Superior temporal gyrus (tissue), 1 donor: ENCODE measurements at regions not wholly inside any gene's neighbourhood (a gene's known extent, or its start where the extent isn't known, plus 50 kb on each side); places are given as distances from the start of the nearest gene placed in this dataset.

Experiments
- DNase-seq: peaks from one replicate; pipeline ENCODE4 v3.0.0-alpha.2; 2016; ENCODE audit errors: extremely low spot score

DNA sequence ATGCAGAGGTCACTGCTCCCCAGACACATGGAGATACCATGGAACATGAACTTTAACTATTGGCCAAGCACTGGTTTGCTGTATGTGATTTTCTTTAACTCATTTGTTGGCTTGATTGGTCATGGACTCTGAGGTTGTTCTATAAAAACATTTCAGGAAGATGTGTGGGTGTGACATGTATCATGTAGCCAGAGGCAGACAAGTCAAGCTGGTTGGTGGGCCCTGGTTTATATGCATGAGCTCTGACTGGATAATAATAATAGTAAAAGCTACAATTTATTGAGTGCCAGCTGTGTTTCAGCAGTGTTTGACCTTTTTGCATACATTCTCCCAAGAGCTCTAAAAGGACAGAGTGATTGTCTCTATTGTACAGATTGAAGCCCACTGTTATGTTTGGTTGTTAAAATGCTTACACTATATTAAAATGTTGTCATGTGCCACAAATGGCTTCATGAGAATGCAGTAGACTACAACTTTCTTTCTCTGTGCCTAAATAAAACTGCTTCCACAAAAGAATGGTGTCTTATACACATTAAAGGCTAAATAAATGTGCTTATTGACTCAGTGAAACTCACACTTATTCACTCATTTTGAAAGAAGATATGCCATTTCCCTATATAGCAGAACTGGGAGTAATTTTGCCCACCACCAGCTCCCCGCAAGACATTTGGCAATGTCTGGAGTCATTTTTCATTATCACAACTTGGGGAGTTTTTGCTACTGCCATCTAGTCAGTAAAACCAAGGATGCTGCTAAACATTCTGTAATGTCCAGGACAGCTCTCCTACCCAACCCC lies 243.6 kb upstream of the NFE2L3 start:
- no peak for DNase-seq

DNA sequence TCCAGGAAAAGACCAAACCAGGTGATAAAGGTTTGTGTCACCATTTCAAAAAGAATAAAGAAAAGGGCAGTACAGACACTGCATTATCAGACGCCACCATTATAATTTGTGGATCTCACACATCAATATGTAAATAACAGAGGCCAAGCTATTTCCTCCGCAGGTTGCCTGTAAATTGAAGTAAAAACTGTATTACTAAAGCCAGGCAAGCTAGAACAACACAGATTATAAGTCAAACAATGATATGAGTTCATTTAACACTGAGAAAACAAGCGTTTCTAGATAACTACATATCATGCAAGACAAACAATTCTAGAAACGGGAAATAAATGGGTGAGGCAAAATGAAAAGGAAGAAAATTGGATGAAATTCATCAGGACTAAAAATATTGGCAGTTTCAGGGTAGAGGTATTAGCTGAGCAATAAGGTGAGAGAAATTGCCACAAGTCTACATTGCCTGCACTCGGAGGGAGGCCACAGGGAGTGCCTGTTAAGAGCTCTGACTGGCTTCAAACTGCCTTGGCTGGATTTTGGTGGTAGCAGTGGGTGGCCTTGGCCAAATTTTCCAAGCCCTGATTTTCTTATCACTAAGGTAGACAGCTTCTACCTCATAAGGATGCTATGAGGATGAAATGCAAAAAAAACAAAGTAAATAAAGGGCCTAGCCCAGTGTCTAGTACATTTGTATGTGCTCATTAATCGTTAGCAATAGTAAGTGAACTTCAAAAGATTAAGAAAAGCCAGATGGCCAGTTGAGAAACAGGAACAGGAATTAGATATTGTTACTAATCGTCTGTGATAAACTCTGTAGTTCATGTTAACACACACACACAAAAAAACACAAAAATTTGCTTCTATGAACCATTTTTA lies 240.0 kb upstream of the NFE2L3 start:
- DNase-seq = no peak

DNA sequence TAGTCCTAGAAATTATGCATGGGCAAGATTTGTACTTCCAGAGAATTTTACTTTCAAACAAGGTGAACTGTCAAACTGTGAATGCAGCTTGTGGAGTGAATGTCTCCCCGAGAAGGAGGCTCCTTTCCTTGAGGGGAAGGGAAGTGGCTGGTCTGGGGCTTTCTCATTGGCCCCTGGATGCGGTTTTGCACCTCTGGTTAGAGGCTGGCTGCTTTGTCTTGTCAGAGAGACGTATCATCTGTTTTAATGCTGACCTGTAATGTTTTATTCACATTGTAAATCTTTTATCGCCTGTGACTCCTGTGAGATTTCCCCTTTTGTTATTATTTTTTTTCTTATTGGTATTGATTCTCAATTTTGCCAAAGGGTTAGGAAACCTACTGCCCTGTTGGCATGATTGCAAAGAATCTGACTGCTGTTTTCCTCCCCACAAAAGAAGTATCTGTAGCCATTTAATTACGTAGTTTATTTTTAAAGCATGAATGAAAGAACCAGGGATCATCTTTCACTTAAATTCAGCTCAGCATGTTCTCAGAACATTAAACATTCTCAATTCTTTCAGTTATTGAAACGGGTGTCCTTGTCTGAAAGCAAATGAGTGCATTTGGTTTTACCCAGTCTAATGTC lies 238.3 kb upstream of the NFE2L3 start:
- DNase-seq = no peak

DNA sequence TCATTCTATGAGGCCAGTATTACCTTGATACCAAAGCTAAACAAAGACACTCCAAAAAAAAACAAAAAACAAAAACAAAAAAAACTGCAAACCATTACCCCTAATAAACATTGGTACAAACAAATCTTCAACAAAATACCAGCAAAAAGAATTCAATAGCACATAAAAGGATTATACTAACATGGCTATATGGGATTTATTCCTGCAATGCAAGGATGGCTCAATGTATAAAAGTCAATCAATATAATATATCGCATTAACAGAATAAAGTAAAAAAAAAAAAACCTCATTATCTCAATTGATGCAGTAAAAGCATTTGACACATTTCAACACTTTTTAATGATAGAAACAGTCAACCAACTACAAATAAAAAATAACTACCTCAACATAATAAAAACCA lies 233.3 kb upstream of the NFE2L3 start:
- no peak for DNase-seq

DNA sequence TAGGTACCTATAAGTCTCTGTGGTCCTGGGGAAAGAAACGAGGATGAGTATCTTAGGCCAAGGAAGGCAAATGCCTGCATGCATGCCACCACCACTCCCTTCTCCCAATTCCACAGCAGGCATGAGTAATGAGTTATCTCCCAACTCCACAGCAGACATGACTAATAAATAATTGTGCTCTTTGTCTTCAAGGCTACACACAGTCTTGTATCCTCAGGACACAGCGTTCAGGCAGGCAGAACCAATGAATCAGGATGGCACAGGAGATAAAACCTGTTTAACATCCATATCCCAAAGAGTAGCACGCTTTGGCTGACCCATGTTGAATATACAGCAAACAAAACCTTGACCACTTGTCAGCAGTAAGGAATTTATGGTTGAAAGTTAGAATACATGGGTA lies 229.7 kb upstream of the NFE2L3 start:
- no peak for DNase-seq

DNA sequence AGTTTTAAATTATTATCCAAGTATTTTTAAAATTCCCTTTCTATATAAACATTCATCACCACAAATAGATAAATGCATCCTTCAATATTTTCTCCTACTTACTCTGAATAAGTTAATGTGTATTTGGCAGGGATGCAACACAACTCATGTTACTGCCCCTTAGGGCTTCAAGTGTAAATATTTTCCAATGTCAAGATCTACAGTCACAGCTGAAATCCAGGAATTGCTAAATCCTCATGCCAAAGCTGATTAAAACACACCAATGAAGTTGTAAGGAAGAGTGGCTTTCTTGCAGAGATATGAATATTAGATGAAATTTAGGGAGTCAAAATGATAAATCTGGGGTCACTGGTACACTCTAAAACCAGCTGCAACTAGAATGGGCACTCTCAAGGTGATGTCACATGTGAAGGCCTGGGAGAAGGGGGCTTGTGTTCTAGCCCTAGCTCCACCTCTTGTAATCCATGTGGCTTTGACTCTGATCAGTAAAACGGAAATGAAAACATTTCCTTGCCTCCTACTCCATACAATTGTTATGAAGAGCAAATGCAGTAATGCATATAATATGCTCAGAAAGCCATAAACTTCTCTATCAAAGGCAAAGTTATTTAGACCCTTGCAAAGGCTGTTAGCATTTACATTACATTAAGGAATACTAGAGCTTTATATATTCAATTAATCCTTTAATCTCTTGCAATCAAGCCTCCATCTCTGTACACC lies 228.1 kb upstream of the NFE2L3 start:
- DNase-seq = no peak

DNA sequence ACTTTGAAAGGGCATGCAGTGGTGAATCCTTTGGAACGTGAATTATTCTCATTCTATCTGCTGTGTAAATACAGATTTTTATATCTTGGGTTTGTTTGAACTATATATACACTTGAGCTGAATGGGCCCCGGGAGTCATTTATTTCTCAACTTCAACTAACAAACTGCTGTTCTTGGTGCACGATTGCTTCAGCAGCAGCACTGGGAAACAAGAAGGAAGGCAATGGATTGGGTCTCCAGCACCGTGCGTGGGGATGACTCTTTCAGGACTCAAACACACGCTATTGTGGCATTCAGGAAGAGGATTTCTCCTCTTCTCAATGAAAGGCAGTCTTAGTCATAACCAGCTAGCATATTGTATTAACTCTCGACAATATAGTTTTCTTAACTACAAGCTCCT lies 226.0 kb upstream of the NFE2L3 start:
- no peak for DNase-seq

DNA sequence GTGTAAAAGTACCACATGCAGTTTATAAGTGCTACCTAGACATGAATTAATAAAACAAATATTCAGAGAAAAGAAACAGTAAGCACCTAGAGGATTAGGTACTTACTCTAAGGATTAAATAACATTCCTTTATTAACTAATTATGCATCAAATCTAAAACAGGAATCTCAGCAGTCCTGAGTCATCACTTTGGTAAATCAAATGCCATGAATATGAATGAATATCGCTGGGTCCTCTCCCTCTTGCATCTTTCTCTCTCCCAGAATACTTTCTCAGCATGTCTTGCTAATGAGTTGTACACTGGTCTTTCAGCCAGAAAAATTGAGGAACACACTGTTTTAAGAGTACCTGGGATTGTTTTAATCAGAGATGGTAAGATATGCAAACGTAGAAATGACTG lies 225.5 kb upstream of the NFE2L3 start:
- DNase-seq = no peak

DNA sequence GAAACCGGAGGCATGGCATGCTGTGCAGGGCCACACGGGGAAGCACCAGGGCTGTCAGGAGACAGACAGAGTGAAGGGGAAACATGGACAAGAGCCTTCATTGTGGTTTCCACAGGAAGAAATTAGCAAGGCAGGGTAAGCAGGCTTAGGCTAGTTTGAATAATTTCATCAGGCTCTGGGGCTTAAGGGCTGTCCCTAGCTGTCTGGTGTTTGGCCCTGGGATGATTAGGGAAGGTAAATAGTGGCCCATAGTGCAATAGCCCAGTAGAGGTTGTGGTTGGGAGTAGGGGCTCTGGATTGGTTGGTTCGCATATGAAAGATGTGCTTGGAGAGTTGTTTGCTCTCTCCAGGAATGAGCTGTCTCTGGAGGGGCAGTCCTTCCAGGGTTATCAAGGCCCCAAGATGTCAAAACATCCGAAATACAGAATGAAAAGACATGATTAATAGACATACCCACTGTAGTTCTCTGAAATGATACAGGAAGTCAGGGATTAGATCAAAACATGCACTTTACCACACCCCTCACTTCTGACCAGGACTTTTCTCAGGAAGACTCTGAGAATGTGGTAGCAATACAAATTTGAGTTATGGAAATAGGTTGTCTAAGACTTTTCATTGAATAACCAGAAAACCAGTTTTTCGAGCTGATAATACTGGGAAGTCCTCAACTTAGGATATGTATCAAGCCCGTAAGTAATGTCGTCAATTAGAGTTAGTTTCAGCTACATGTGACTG lies 224.9 kb upstream of the NFE2L3 start:
- no peak for DNase-seq

DNA sequence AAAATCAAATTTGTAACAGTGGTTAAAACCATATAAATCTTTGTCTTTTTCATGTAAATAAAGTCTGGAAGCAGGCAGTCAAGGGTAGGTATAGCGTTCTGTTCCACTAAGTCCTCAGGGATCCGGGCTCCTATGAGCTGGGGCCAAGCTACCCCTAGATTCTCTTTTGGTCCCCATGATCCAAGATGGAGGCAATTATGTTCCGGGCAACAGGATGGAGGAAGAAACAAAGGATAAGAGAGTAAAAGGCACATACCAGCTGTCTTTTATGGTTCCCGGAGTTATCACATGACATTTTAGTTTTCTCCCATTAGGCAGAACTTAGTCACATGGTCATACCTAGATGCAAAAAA lies 224.4 kb upstream of the NFE2L3 start:
- no peak for DNase-seq

DNA sequence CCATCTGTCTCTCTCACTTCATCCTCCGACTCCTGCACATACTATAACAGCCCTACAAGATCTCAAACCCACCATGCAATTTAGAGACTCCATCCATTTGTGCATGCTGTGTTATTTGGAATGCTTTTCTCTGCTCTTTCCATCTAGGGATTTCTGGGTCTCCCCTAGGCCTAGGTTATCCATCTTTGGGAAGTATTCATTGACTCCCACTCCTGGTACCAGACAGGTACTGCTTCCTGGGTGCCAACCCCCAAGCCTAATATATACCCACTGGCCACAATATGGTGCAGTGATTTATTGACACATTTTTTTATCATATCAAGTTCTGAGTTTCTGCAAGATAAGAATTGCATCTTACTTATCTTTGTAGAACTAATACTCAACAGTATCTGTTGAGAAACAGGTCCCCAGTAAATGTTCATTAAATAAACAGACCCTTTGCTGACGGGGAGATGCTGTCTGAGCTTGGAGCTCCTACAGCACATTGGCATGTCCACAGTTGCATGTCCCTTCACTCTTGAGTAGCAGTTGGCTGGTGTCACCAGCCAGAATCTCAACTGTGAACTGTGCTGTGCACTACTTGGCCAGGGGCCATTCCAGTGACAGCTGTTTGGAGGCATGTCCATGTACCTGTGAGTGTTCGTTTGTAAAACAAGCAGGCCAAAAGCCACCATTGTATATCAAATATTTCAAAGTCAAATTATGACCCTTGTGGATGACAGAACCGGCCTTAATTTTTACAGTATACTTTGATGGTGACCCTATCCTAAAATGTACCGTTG lies 223.3 kb upstream of the NFE2L3 start:
- DNase-seq = no peak

DNA sequence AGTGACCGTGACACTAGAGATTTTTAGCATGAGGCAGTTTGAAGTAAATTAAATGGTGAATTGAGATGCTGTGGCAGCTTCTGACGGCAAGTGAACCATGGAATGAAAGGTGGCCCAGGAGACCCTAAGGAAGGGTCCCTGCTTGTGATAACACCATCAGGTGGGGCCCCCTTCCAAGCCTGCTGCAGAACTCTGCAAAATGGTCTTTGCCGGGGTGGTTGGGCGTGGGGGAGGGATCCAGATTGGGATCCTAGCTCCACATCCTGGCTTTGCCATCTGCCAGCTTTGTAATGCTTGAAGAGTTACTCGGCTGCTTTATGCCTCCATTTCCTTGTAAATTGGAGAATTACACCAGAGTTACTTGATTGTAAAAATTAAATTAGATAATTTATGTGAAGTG lies 222.6 kb upstream of the NFE2L3 start:
- no peak for DNase-seq

DNA sequence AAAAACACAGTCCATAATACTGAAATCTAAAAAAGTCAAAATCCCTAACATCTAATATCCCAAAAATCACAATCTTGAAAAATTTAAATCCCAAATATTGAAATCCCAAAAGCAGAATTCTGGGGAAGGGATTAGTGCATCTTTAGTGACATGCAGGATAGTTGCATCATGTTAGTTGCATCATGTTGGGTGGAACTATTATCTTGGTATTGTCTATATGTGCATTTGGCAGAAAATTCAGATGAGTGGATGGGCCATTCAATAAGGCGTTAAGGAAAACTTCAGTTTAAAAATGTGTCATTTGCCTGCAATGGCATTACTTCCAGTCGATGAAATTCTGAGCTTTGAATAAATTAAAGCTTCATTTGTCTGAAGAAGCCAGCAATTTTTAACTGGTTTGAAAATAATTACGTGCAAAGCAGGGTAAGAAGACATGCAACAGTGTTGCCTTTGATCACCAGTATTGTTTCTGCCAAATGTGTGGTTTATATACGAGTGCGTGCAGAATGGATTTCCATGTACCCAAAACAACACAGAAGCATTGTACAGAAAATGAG lies 221.4 kb upstream of the NFE2L3 start:
- no peak for DNase-seq

DNA sequence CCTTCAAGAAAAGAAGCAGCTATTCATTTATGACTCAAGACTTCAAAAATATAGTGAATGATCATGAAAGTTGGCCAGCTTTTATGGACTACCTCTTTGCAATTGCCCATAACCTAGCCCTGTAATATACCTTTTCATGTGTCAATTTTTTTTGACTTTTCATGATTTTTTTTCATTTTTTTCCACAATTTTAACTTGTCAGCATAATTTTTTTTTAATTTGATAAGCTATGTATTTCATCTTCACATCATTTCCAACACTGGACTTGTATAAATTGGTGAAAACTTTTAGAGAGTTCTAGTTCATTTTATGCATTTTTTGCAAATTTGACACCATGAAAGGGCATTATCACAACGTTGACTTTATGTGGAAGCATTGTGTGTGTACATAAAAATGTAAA lies 220.8 kb upstream of the NFE2L3 start:
- no peak for DNase-seq

DNA sequence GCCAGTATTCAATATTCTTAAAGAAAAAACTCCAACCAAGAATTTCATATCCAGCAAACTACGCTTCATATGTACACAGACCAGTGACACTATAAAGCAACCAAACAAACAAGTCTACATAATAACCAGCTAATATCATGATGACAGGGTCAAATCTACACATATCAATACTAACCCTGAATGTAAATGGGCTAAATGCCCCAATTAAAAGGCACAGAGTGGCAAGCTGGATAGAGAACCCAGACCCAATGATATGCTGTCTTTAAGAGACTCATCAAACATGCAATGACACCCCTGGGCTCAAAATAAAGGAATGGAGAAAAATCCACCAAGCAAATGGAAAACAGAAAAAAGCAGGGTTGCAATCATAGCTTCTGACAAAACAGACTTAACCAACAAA lies 218.1 kb upstream of the NFE2L3 start:
- DNase-seq = no peak

DNA sequence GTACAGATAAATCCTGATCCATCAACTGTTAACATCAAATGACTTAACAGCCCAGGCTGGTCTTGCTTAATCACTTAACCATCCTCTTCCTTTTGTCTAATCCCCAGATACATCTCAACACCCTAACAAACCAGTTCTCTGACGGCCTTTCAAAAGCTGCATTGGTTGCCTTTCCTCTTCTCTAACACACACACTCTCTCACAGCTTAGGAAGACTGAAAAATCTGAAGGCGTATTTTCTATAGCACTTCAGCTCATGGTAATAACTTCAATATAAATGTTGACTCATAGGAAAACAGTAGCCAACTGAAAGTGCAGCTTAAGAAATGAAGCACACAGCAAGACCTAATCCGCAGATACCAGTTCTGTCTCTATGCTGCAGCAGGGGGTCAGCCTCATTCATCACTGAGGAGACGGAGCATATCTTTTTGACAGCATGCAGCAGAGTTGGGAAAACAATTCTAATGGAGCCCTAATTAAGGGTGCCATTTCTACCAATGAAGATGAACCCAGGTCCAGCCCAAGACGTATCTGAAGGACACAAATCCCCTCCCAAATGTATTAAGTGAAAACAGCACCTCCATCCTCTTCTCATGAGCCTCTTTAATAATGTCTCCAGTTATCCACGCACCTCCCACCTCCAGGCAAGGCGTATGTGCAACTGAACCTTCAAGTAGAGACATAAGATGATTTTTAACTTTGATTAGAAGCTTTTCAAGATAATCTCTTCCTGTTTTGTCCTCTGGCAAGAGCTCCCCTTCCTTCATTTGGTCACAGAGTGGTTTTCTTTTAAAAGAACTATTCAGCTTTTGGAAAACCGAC lies 211.7 kb upstream of the NFE2L3 start:
- peak; percentile 38 for DNase-seq

DNA sequence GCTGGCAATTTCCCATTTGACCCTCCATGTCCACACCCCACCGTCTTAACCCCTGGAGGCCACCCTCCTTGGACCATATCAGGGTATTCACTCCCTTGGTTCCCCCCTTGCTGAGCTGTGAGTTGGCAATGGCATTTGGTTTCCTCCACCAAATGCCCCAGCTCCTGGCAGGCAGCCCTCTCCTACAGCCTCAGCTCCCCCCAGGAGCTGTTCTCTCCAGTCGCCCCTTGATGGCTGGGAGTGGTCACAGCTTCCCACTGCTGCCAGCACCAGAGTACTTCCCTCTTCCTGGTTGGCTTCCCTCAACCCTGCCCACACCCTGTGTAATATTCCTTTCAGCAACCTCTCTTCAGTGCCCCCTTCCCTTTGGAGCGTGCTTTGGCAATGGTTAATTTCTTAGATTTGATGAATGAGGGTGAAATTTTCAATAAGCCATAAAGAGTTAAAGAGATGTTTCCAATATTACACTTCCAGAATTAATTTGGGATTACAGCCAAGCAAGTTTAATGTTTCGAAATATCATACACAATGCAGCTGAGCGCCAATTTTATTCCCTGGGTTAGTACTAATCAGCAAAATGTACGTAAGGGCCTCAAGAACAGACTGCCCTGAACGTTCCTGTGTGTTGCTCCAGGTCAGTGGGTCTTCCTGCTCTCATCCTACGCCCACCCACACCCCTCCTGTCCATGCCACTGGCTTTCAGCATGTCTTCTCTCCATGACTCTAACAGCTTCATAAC lies 207.1 kb upstream of the NFE2L3 start:
- DNase-seq = no peak

DNA sequence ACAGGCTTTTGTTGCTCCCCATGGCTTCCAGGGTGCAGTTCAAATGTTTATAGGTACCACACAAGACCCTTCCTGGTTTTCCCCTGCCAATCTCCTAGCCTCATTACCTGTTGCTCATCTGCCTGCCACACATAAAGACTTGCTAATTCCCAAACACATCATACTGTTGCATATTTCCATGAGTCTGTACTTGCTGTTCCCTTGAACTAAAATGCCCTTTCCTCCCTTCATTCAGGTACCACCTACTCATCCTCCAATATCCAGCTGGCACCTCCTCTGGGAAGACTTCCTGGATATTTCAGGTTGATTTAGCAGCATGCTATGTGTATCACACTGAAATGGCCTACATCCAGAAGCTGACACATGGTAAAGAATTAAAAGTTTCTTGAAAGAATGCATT lies 206.4 kb upstream of the NFE2L3 start:
- DNase-seq = no peak

DNA sequence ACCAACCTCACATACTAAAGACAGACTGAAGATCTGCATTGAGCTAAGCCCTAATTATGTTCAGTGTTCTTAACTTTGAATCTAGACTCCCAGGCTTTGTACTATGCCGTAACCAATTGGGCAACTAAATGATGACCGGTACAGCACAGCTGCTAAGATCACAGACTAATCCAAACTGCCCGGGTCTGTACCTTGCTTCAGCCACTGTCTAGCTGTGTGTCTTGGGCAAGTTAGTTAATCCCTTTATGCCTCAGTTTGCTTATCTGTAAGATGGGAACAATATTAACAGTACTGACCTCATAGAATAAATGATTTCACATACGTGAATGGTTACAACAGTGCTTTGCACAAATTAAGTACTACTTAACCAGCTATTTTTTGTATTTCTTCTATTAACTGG lies 205.8 kb upstream of the NFE2L3 start:
- no peak for DNase-seq
